HEK293 (cell line): ENCODE measurements at regions not wholly inside any gene's neighbourhood (a gene's known extent, or its start where the extent isn't known, plus 50 kb on each side); places are given as distances from the start of the nearest gene placed in this dataset.

Experiments used
- CTCF ChIA-PET: fragments of 350-600 bp; formaldehyde crosslinking; extraction: SDS; loops from one replicate; lab custom pipeline; 2021; ENCODE audit warnings: antibody characterized with exemption; lab: Yijun Ruan, JAX
- POLR2A ChIA-PET: fragments of 300-600 bp; formaldehyde crosslinking; extraction: SDS; loops from one replicate; lab custom pipeline; 2020; ENCODE audit warnings: antibody characterized with exemption, inconsistent platforms; lab: Yijun Ruan, JAX
- H3K27ac ChIP-seq: fragments of 200-500 bp; sonication (Bioruptor generic); 2 replicates; pipeline ENCODE4 v1.5.1; 2014; ENCODE audit warnings: low read depth, low read length, control low read depth, inconsistent platforms; ENCODE audit errors: extremely low read depth
- H3K36me3 ChIP-seq, 2 experiments: fragments of 200-500 bp in 1 of 2; sonication (Bioruptor generic) in 1 of 2; 1 replicate in 1 of 2; 2 replicates in 1 of 2; pipeline ENCODE4 v1.5.1; 2014 to 2017; ENCODE audit warnings: inconsistent platforms in 2 of 2, low read length in 2 of 2; ENCODE audit not compliant: control insufficient read depth in 2 of 2, insufficient read depth in 1 of 2
- H3K4me1 ChIP-seq: fragments of 200-500 bp; sonication (Bioruptor generic); 2 replicates; pipeline ENCODE4 v1.5.1; 2014; ENCODE audit warnings: mild to moderate bottlenecking, low read length, inconsistent platforms; ENCODE audit not compliant: control insufficient read depth, insufficient read depth
- H3K4me3 ChIP-seq: 2 replicates; pipeline ENCODE4 v1.5.1; 2011; ENCODE audit warnings: low read depth, mild to moderate bottlenecking, control low read depth, low read length, moderate library complexity
- H3K9me3 ChIP-seq: fragments of 200-500 bp; sonication (Bioruptor generic); 2 replicates; pipeline ENCODE4 v1.5.1; 2014; ENCODE audit warnings: low read depth, low read length, inconsistent platforms; ENCODE audit not compliant: control insufficient read depth, insufficient read depth
- FEZF1 ChIP-seq: fragments of 450-650 bp; formaldehyde crosslinking; IDR thresholded peaks from 2 replicates; pipeline ENCODE4 v1.5.1; 2016; ENCODE audit warnings: missing biosample characterization, missing genetic modification characterization
- HOXD13 ChIP-seq: sonication (generic); formaldehyde crosslinking; IDR thresholded peaks from 2 replicates; pipeline ENCODE4 v1.8.0; 2022; ENCODE audit warnings: missing genetic modification reagents, borderline replicate concordance
- REPIN1 ChIP-seq: fragments of 450-650 bp; formaldehyde crosslinking; IDR thresholded peaks from 2 replicates; pipeline ENCODE4 v1.5.1; 2017; ENCODE audit warnings: missing biosample characterization, missing genetic modification characterization, low read depth
- SCRT2 ChIP-seq: fragments of 450-650 bp; formaldehyde crosslinking; IDR thresholded peaks from 2 replicates; pipeline ENCODE4 v1.5.1; 2016; ENCODE audit warnings: missing biosample characterization, missing genetic modification characterization
- YY1 ChIP-seq: fragments of 450-650 bp; formaldehyde crosslinking; IDR thresholded peaks from 2 replicates; pipeline ENCODE4 v1.5.1; 2018; ENCODE audit warnings: missing biosample characterization, missing genetic modification characterization
- ZBTB48 ChIP-seq: fragments of 450-650 bp; formaldehyde crosslinking; IDR thresholded peaks from 2 replicates; pipeline ENCODE4 v1.5.1; 2016; ENCODE audit warnings: missing biosample characterization, missing genetic modification characterization
- ZBTB8A ChIP-seq: fragments of 450-650 bp; formaldehyde crosslinking; IDR thresholded peaks from 2 replicates; pipeline ENCODE4 v1.5.1; 2016; ENCODE audit warnings: missing biosample characterization, missing genetic modification characterization
- ZFP3 ChIP-seq: fragments of 450-650 bp; formaldehyde crosslinking; IDR thresholded peaks from 2 replicates; pipeline ENCODE4 v1.5.1; 2016; ENCODE audit warnings: low read depth, missing biosample characterization, missing genetic modification characterization
- ZNF19 ChIP-seq: fragments of 450-650 bp; formaldehyde crosslinking; IDR thresholded peaks from 2 replicates; pipeline ENCODE4; 2016; ENCODE audit warnings: missing biosample characterization, missing genetic modification characterization, low read depth
- ZNF214 ChIP-seq: fragments of 450-650 bp; formaldehyde crosslinking; IDR thresholded peaks from 2 replicates; pipeline ENCODE4 v1.5.1; 2017; ENCODE audit warnings: missing biosample characterization, mild to moderate bottlenecking, missing genetic modification characterization, borderline replicate concordance
- ZNF23 ChIP-seq: fragments of 450-650 bp; formaldehyde crosslinking; IDR thresholded peaks from 2 replicates; pipeline ENCODE4 v1.5.1; 2016; ENCODE audit warnings: missing biosample characterization, missing genetic modification characterization, borderline replicate concordance
- ZNF341 ChIP-seq: fragments of 450-650 bp; formaldehyde crosslinking; IDR thresholded peaks from 2 replicates; pipeline ENCODE4; 2016; ENCODE audit warnings: low read depth, missing biosample characterization, missing genetic modification characterization
- ZNF416 ChIP-seq: fragments of 450-650 bp; formaldehyde crosslinking; IDR thresholded peaks from 2 replicates; pipeline ENCODE4 v1.5.1; 2016; ENCODE audit warnings: missing biosample characterization, missing genetic modification characterization
- ZNF423 ChIP-seq: fragments of 450-650 bp; formaldehyde crosslinking; IDR thresholded peaks from 2 replicates; pipeline ENCODE4 v1.5.1; 2016; ENCODE audit warnings: missing biosample characterization, missing genetic modification characterization
- ZNF426 ChIP-seq: fragments of 450-650 bp; formaldehyde crosslinking; IDR thresholded peaks from 2 replicates; pipeline ENCODE4 v1.5.1; 2017; ENCODE audit warnings: missing biosample characterization, missing genetic modification characterization, mild to moderate bottlenecking, inconsistent platforms, moderate library complexity
- ZNF433 ChIP-seq: fragments of 450-650 bp; formaldehyde crosslinking; IDR thresholded peaks from 2 replicates; pipeline ENCODE4 v1.5.1; 2016; ENCODE audit warnings: missing biosample characterization, missing genetic modification characterization, low read depth
- ZNF48 ChIP-seq: fragments of 450-650 bp; formaldehyde crosslinking; IDR thresholded peaks from 2 replicates; pipeline ENCODE4 v1.5.1; 2016; ENCODE audit warnings: missing biosample characterization, missing genetic modification characterization
- ZNF510 ChIP-seq: fragments of 450-650 bp; formaldehyde crosslinking; IDR thresholded peaks from 2 replicates; pipeline ENCODE4 v1.5.1; 2018; ENCODE audit warnings: mild to moderate bottlenecking, missing genetic modification characterization, missing biosample characterization; ENCODE audit not compliant: insufficient replicate concordance
- ZNF610 ChIP-seq: fragments of 450-650 bp; formaldehyde crosslinking; IDR thresholded peaks from 2 replicates; pipeline ENCODE4 v1.5.1; 2016; ENCODE audit warnings: missing biosample characterization, missing genetic modification characterization, borderline replicate concordance
- ZNF654 ChIP-seq: fragments of 450-650 bp; formaldehyde crosslinking; IDR thresholded peaks from 2 replicates; pipeline ENCODE4 v1.5.1; 2016; ENCODE audit warnings: low read depth, missing biosample characterization, missing genetic modification characterization
- ZNF660 ChIP-seq: fragments of 450-650 bp; IDR thresholded peaks from 2 replicates; pipeline ENCODE4 v1.5.1; 2018; ENCODE audit warnings: missing biosample characterization, mild to moderate bottlenecking, missing genetic modification characterization
- TF ChIP-seq, protein P1 (sequence below): fragments of 450-650 bp; formaldehyde crosslinking; IDR thresholded peaks from 2 replicates; pipeline ENCODE4 v1.5.1; 2016; ENCODE audit warnings: missing biosample characterization, missing genetic modification characterization, borderline replicate concordance
- TF ChIP-seq, protein P2 (sequence below): fragments of 450-650 bp; formaldehyde crosslinking; IDR thresholded peaks from 2 replicates; pipeline ENCODE4 v1.5.1; 2016; ENCODE audit warnings: missing biosample characterization, missing genetic modification characterization
- TF ChIP-seq, protein P3 (sequence below): IDR thresholded peaks from 2 replicates; pipeline ENCODE4 v1.6.1; 2011; ENCODE audit warnings: mild to moderate bottlenecking, low read depth, low read length, borderline replicate concordance
- TF ChIP-seq, protein P4 (sequence below): fragments of 450-650 bp; formaldehyde crosslinking; IDR thresholded peaks from 2 replicates; pipeline ENCODE4 v1.5.1; 2016; ENCODE audit warnings: missing biosample characterization, missing genetic modification characterization, borderline replicate concordance

DNA sequence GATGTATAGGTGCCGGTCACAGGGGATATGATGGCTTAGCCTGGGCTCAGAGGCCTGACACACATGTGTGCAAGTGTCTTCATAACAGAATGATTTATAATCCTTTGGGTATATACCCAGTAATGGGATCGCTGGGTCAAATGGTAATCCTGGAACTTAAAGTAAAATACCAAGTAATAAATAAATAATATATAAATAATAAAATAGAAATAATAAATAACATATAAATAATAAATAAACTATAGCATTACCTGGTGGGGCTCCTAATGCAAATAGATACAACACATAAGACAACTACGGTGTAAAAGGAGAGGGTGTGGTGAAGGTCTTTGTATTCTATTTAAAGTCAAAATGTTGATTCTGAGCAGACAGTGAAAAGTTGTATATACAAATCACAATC is 68.5 kb upstream of the GFPT2 start (continued):
- TF ChIP-seq, protein P1, sequence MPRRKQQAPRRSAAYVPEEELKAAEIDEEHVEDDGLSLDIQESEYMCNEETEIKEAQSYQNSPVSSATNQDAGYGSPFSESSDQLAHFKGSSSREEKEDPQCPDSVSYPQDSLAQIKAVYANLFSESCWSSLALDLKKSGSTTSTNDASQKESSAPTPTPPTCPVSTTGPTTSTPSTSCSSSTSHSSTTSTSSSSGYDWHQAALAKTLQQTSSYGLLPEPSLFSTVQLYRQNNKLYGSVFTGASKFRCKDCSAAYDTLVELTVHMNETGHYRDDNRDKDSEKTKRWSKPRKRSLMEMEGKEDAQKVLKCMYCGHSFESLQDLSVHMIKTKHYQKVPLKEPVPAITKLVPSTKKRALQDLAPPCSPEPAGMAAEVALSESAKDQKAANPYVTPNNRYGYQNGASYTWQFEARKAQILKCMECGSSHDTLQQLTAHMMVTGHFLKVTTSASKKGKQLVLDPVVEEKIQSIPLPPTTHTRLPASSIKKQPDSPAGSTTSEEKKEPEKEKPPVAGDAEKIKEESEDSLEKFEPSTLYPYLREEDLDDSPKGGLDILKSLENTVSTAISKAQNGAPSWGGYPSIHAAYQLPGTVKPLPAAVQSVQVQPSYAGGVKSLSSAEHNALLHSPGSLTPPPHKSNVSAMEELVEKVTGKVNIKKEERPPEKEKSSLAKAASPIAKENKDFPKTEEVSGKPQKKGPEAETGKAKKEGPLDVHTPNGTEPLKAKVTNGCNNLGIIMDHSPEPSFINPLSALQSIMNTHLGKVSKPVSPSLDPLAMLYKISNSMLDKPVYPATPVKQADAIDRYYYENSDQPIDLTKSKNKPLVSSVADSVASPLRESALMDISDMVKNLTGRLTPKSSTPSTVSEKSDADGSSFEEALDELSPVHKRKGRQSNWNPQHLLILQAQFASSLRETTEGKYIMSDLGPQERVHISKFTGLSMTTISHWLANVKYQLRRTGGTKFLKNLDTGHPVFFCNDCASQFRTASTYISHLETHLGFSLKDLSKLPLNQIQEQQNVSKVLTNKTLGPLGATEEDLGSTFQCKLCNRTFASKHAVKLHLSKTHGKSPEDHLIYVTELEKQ: no peak
- no peak for TF ChIP-seq ZNF341
- TF ChIP-seq ZFP3: no peak
- TF ChIP-seq ZNF23 (tag by site-specific recombination): no peak
- TF ChIP-seq, protein P2, sequence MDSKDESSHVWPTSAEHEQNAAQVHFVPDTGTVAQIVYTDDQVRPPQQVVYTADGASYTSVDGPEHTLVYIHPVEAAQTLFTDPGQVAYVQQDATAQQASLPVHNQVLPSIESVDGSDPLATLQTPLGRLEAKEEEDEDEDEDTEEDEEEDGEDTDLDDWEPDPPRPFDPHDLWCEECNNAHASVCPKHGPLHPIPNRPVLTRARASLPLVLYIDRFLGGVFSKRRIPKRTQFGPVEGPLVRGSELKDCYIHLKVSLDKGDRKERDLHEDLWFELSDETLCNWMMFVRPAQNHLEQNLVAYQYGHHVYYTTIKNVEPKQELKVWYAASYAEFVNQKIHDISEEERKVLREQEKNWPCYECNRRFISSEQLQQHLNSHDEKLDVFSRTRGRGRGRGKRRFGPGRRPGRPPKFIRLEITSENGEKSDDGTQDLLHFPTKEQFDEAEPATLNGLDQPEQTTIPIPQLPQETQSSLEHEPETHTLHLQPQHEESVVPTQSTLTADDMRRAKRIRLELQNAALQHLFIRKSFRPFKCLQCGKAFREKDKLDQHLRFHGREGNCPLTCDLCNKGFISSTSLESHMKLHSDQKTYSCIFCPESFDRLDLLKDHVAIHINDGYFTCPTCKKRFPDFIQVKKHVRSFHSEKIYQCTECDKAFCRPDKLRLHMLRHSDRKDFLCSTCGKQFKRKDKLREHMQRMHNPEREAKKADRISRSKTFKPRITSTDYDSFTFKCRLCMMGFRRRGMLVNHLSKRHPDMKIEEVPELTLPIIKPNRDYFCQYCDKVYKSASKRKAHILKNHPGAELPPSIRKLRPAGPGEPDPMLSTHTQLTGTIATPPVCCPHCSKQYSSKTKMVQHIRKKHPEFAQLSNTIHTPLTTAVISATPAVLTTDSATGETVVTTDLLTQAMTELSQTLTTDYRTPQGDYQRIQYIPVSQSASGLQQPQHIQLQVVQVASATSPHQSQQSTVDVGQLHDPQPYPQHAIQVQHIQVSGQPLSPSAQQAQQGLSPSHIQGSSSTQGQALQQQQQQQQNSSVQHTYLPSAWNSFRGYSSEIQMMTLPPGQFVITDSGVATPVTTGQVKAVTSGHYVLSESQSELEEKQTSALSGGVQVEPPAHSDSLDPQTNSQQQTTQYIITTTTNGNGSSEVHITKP (tag by site-specific recombination): no peak
- TF ChIP-seq SCRT2 (tag by site-specific recombination): no peak
- TF ChIP-seq ZNF610: no peak

DNA sequence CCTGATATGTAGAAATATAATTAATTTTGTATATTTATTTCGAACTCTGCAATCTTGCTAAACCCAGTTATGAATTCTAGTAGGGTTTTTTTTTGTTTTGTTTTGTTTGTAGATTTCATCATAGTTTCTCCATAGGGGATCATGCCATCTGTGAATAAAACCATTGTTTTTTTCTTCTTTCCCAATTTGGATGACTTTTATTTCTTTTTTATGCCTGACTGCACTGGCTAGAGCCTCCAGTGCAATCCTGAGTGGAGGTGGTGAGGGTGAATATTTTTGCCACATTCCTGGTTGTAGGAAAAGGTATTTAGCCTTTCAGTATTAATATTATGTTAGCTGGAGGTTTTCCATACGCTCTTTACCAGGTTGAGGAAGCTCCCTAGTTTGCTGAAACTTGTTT is 70.0 kb upstream of the GFPT2 start:
- POLR2A ChIA-PET: no interaction called here
- Histone ChIP-seq H3K4me3 (no peak overlapping the region), H3K4me1 (no peaks in the 10 kb centered on the region), H3K9me3 (no peaks in the 10 kb centered on the region), H3K36me3 (no peaks in the 10 kb centered on the region), H3K27ac (no peak overlapping the region)
- CTCF ChIA-PET: no interaction called here
- TF ChIP-seq ZNF214 (no peak), ZNF423 (no peak), YY1 (tag by site-specific recombination) (no peak), ZNF660 (tag by site-specific recombination) (no peak), HOXD13 (CRISPR knock-in tag) (no peak), REPIN1 (tag by site-specific recombination) (no peak), ZBTB48 (no peak), ZNF416 (tag by site-specific recombination) (no peak), ZNF48 (tag by site-specific recombination) (no peak), FEZF1 (tag by site-specific recombination) (no peak), ZNF433 (tag by site-specific recombination) (no peak), ZNF19 (tag by site-specific recombination) (no peak), ZNF510 (tag by site-specific recombination) (no peak), ZBTB8A (tag by site-specific recombination) (no peak), ZNF426 (no peak), ZNF654 (tag by site-specific recombination) (no peak)
- TF ChIP-seq, protein P3, sequence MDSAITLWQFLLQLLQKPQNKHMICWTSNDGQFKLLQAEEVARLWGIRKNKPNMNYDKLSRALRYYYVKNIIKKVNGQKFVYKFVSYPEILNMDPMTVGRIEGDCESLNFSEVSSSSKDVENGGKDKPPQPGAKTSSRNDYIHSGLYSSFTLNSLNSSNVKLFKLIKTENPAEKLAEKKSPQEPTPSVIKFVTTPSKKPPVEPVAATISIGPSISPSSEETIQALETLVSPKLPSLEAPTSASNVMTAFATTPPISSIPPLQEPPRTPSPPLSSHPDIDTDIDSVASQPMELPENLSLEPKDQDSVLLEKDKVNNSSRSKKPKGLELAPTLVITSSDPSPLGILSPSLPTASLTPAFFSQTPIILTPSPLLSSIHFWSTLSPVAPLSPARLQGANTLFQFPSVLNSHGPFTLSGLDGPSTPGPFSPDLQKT: no peak
- TF ChIP-seq, protein P4, sequence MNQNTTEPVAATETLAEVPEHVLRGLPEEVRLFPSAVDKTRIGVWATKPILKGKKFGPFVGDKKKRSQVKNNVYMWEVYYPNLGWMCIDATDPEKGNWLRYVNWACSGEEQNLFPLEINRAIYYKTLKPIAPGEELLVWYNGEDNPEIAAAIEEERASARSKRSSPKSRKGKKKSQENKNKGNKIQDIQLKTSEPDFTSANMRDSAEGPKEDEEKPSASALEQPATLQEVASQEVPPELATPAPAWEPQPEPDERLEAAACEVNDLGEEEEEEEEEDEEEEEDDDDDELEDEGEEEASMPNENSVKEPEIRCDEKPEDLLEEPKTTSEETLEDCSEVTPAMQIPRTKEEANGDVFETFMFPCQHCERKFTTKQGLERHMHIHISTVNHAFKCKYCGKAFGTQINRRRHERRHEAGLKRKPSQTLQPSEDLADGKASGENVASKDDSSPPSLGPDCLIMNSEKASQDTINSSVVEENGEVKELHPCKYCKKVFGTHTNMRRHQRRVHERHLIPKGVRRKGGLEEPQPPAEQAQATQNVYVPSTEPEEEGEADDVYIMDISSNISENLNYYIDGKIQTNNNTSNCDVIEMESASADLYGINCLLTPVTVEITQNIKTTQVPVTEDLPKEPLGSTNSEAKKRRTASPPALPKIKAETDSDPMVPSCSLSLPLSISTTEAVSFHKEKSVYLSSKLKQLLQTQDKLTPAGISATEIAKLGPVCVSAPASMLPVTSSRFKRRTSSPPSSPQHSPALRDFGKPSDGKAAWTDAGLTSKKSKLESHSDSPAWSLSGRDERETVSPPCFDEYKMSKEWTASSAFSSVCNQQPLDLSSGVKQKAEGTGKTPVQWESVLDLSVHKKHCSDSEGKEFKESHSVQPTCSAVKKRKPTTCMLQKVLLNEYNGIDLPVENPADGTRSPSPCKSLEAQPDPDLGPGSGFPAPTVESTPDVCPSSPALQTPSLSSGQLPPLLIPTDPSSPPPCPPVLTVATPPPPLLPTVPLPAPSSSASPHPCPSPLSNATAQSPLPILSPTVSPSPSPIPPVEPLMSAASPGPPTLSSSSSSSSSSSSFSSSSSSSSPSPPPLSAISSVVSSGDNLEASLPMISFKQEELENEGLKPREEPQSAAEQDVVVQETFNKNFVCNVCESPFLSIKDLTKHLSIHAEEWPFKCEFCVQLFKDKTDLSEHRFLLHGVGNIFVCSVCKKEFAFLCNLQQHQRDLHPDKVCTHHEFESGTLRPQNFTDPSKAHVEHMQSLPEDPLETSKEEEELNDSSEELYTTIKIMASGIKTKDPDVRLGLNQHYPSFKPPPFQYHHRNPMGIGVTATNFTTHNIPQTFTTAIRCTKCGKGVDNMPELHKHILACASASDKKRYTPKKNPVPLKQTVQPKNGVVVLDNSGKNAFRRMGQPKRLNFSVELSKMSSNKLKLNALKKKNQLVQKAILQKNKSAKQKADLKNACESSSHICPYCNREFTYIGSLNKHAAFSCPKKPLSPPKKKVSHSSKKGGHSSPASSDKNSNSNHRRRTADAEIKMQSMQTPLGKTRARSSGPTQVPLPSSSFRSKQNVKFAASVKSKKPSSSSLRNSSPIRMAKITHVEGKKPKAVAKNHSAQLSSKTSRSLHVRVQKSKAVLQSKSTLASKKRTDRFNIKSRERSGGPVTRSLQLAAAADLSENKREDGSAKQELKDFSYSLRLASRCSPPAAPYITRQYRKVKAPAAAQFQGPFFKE (tag by site-specific recombination): no peak
